ENCODE measurements at regions not wholly inside any gene's neighbourhood (a gene's known extent, or its start where the extent isn't known, plus 50 kb on each side); places are given as distances from the start of the nearest gene placed in this dataset.

DNA sequence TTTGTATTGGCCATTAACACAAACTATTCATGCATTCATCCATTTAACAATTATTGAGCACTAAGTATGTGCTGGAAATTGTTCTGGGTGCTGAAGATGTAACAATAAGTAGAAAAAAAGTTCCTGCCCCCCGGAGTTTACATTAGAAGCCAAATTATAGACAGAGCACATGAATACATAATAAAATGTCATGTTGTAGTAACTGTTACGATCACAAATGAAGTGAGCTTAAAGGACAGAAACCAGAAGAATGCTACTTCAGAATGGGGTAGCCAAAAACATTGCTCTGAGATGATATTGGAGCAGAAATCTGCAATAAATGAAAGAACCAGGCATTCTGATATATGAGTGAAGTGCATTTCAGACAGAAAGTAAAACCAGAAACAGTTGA is 256.0 kb upstream of the SETBP1 start:
- no peak for DNase-seq (ENCODE audit: low spot score)

DNA sequence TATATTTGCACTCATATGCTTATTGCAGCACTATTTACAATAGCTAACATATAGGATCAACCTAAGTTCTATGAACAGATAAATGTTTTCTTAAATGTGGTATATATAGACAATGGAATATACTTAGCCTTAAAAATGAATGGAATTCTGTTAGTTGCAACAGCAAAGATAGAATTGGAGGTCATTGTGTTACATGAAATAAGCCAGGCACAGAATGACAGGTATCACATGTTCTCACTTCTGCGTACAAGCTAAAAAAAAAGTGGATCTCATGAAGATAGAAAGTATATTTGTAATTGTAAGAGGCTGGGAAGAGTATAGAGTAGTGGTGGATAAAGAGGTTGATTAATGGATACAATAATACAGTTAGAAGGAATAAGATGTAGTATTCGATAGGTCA is 255.5 kb upstream of the SETBP1 start:
- no peak for DNase-seq (ENCODE audit: low spot score)

GRCh38 chr18:44437603-44438002 is 243.1 kb upstream of the SETBP1 start:
- DNase-seq (ENCODE audit: low spot score), result no peak

DNA sequence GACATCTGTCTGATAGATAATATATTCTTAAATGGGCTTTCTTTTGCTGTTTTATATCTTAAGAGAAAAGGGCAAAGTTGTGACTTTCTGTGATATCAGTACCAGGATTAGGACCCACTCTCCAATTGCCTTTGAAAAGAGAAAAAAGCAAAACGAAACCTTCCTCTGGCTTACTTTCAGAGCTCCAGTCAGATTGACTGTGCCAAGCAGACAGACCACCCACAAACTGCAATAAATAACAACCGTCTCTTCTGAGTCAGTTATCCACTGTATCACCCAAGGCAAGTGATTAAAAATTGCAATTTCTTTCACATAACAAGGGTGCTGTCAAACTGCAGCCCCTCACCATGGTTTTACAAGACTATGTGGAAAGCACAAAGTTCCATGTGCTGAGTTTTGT is 230.5 kb upstream of the SETBP1 start:
- no peak for DNase-seq (ENCODE audit: low spot score)

- no peak for DNase-seq (ENCODE audit: low spot score)
Observed at GRCh38 chr18:44452346-44452745, 228.3 kb upstream of the SETBP1 start.

- DNase-seq (ENCODE audit: low spot score), result no peak
Observed at GRCh38 chr18:44453505-44453904, 227.2 kb upstream of the SETBP1 start.

GRCh38 chr18:44458777-44459176 is 221.9 kb upstream of the SETBP1 start:
- DNase-seq (ENCODE audit: low spot score), result no peak

DNA sequence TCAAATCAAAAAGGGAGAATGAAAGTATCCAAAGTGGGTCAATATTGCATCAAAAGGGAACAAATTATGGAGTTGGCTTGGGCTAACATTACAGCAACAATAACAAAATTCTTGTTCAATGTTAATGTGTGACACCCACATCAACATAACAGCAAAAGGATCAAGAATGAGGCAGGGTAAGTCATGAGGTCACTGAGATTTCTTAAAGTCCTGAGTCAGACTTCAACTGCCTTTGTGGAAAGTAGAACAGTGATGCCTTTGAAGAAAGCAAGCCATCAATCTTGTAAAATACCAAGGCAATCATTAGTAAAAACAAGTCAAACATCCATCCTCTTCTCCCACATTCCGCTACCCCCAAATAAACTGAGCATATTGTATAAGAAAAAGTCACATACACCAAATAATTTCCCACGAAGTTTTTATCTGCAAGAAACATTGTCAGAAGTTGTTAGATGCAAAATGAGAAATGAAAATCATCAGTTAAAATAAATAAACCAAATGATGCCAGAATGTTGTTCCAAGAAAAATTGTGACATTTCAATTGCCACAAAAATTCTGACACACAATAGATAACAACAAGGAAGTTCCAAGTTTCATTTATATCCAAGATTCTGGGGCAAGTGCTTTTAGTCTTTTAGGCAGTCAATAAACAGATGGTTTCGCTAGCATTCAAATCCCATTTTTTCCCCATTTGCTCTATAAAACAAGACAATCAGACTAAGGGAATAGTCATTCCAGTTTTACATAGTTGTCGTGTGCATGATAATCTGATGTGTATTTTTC is 216.1 kb upstream of the SETBP1 start:
- no peak for DNase-seq (ENCODE audit: low spot score)

GRCh38 chr18:44465381-44465841 is 215.3 kb upstream of the SETBP1 start:
- no peak for DNase-seq (ENCODE audit: low spot score)

DNA sequence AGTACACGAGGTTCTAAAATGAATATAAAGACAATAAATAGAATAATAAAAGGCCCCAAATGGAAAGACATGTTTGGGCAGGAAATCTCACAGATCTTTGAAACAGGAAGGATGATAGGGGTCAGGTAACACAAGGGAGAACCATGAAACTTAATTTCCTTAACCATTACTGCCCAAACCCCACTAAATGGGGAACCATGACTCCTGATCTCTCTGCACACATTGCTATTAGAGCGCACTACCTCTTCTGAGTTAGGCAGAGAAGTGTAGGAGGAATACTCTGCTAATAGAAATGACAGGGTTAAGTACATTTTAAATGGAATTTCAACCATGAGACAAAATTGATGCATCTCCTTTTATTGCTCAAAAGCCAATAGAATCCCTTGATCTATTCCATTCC is 213.7 kb upstream of the SETBP1 start:
- no peak for DNase-seq (ENCODE audit: low spot score)

DNA sequence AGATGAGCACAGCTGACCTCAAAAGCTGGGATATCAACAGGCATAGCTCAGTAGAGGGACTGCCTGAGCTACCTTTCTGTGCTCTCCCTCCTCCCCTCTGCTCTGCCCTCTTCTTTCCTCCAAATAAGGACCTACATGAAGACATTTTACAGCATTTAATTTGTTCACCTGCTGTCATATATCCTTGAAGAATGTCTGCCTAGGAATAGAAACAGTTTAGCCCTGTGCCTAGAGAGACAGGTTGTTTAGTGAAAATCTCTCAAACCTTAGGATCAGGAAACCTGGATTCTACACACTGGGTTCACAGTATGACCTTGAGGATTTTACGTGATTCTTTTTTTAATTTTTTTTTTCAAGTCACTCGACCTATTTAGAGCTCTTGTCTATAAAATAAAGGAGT is 213.0 kb upstream of the SETBP1 start:
- no peak for DNase-seq (ENCODE audit: low spot score)

- DNase-seq (ENCODE audit: low spot score), result no peak
Observed at GRCh38 chr18:44473394-44474066, 207.2 kb upstream of the SETBP1 start.

DNA sequence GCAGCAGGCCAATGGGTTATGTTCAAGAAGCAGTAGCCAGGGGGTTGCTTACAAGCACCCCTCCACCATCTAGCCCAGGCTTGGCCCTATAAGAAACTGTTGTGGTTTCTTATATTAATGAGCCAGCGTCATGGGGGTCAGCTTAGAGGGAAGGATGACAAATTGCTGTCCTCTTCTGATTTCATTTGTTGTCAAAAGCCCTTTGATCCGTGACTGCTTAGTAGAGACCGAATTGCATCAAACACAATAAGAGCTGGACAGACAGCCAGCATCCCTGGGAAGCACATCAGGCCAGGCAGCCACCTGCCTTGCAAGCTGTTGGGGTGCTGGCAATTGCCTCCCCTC is 206.6 kb upstream of the SETBP1 start:
- DNase-seq (ENCODE audit: low spot score), result no peak

DNA sequence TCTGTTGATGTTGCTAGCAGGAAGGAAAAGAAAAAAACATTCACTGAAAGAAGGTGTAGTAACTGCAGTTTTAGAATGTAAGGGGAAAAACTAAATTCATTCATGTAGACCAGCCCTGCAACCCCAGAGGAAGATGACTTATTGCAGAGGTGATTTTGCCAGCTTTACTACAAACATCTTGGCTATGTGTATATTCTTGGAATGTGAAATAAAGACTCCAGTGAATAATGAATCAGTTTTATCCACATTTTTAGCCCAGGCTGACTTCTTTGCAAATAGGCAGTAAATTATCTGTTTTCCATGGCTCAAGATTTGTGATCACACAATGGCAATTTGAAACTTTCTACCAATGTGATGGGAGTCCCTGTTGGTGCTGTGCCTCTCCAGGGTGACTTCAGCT is 206.1 kb upstream of the SETBP1 start:
- DNase-seq (ENCODE audit: low spot score), result no peak

GRCh38 chr18:44482761-44483160 is 197.9 kb upstream of the SETBP1 start:
- no peak for DNase-seq (ENCODE audit: low spot score)

GRCh38 chr18:44495151-44495550 is 185.5 kb upstream of the SETBP1 start:
- no peak for DNase-seq (ENCODE audit: low spot score)

GRCh38 chr18:44497311-44497710 is 183.4 kb upstream of the SETBP1 start:
- no peak for DNase-seq (ENCODE audit: low spot score)

DNA sequence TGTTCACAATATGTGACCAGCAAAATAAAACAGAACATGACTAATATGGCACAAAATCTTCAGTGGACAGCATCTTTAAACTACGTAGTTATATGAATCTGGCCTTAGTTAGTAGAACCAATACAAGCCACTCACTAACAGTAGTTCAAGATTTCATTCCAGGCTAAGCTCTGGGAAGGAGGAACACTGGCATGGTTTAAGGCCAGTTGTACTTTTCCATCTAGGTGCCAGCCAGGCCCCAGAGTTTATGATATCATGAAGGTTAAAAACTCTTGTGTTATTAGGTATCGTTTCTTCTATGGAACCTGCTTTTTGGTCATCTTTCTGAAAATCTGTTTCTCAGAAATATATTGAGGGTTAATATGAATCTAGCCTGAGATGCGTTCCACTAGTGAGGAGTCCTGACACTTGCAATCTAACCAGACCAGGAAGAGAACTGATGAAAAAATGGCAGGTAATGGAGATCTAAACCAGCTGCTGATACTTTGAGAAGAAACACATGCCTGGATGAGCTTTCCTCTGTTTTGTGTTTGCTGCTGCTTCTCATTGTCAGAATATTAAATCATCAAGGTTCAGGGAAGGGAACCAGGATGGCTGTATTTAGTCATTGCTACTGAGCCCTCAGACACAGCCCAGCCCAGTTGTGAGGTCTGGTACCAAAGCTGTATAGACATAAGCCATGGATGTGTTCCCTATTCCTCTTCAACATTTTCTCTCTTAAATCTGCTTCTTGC is 182.8 kb upstream of the SETBP1 start:
- no peak for DNase-seq (ENCODE audit: low spot score)

- DNase-seq (ENCODE audit: low spot score), result no peak
Observed at GRCh38 chr18:44500808-44501610, 179.7 kb upstream of the SETBP1 start.

- no peak for DNase-seq (ENCODE audit: low spot score)
Observed at GRCh38 chr18:44502221-44502620, 178.5 kb upstream of the SETBP1 start.

- DNase-seq (ENCODE audit: low spot score), result no peak
Observed at GRCh38 chr18:44502790-44503189, 177.9 kb upstream of the SETBP1 start.

- no peak for DNase-seq (ENCODE audit: low spot score)
Observed at GRCh38 chr18:44503854-44504253, 176.8 kb upstream of the SETBP1 start.
